K562 (cell line): ENCODE measurements at regions not wholly inside any gene's neighbourhood (a gene's known extent, or its start where the extent isn't known, plus 50 kb on each side); places are given as distances from the start of the nearest gene placed in this dataset.

Experiments
- ATAC-seq: fragments of 200-7000 bp; cut with Tn5 transposase; 3 replicates; pipeline ENCODE4 v1.9.1; 2020; ENCODE audit warnings: moderate library complexity
- BruUV-seq: library from RNA; stranded (reverse); fragments of 400-500 nt; replicated peaks from 2 replicates; lab custom pipeline; 2021; lab: Mats Ljungman, UMichigan
- CTCF ChIA-PET: fragments of 300-600 bp; formaldehyde crosslinking; extraction: SDS; loops from one replicate; lab custom pipeline; 2021; ENCODE audit warnings: low intra/inter-chr PET ratio; lab: Yijun Ruan, JAX
- POLR2A ChIA-PET: fragments of 300-600, 350-650 bp; sonication (Branson Sonifier 250); formaldehyde crosslinking; extraction: SDS; loops from one replicate; lab custom pipeline; 2021; ENCODE audit warnings: antibody characterized with exemption, inconsistent platforms; lab: Yijun Ruan, JAX
- DNase-seq, 4 experiments: peaks; one replicate each; pipeline versions ENCODE4 v3.0.0 to v3.0.0-alpha.2; 2011 to 2018; ENCODE audit warnings: low spot score in 3 of 4, mixed read lengths in 3 of 4; ENCODE audit errors: extremely low read depth in 1 of 4
- FAIRE-seq: peaks from 2 replicates; lab custom pipeline; 2011; peaks lifted over from hg19 to GRCh38; lab: Jason Lieb, UNC
- H2AFZ ChIP-seq: 2 replicates; pipeline ENCODE4 v1.6.0; 2011; ENCODE audit warnings: low read depth, low read length, control low read depth, inconsistent platforms
- H3K27ac ChIP-seq: fragments of 200-600 bp; 3 replicates; pipeline ENCODE4 v1.8.0; 2011; ENCODE audit warnings: low read depth, mild to moderate bottlenecking, control low read depth, inconsistent platforms, low read length, moderate library complexity, mixed read lengths; ENCODE audit errors: extremely low read depth
- H3K27me3 ChIP-seq, 2 experiments: fragments of 300-600 bp in 1 of 2; 2 replicates in 1 of 2; 3 replicates in 1 of 2; pipeline versions ENCODE4 v1.6.0 to v1.8.0; 2011; ENCODE audit warnings: inconsistent platforms in 2 of 2, low read length in 2 of 2, mild to moderate bottlenecking in 1 of 2, mixed read lengths in 1 of 2, moderate library complexity in 1 of 2; ENCODE audit not compliant: control insufficient read depth in 2 of 2, insufficient read depth in 2 of 2
- H3K36me3 ChIP-seq: fragments of 300-600 bp; 3 replicates; pipeline ENCODE4 v1.8.0; 2011; ENCODE audit warnings: mild to moderate bottlenecking, low read length, inconsistent platforms; ENCODE audit not compliant: control insufficient read depth, insufficient read depth
- H3K4me1 ChIP-seq, 2 experiments: fragments of 200-600 bp in 1 of 2; replicated peaks in 1 of 2; 2 replicates in 1 of 2; 3 replicates in 1 of 2; pipeline versions ENCODE4 v1.5.1 to v1.8.0; 2011; ENCODE audit warnings: inconsistent platforms in 2 of 2, low read length in 2 of 2, mild to moderate bottlenecking in 1 of 2, mixed read lengths in 1 of 2, moderate library complexity in 1 of 2; ENCODE audit not compliant: control insufficient read depth in 2 of 2, insufficient read depth in 2 of 2
- H3K4me2 ChIP-seq: 2 replicates; pipeline ENCODE4 v1.6.1; 2011; ENCODE audit warnings: low read length, control low read depth, inconsistent platforms, mixed read lengths; ENCODE audit not compliant: insufficient read depth
- H3K4me3 ChIP-seq: fragments of 200-600 bp; sonication (generic), shearing (Covaris generic); 2 replicates; pipeline ENCODE4 v1.5.1; 2016; ENCODE audit warnings: control low read depth, inconsistent platforms
- H3K79me2 ChIP-seq: fragments of 200-600 bp; 3 replicates; pipeline ENCODE4 v1.8.0; 2011; ENCODE audit warnings: low read length, inconsistent platforms; ENCODE audit not compliant: control insufficient read depth, insufficient read depth
- H3K9ac ChIP-seq, 2 experiments: 2 replicates each; pipeline versions ENCODE4 v1.6.0 to v1.6.1; 2011; ENCODE audit warnings: low read depth in 2 of 2, low read length in 2 of 2, control low read depth in 1 of 2, inconsistent platforms in 1 of 2, mild to moderate bottlenecking in 1 of 2, mixed read lengths in 1 of 2; ENCODE audit not compliant: insufficient read depth in 1 of 2
- H3K9me1 ChIP-seq: one replicate; pipeline ENCODE4 v1.6.0; 2011; ENCODE audit warnings: inconsistent platforms, mild to moderate bottlenecking, low read length, moderate library complexity; ENCODE audit not compliant: control insufficient read depth, insufficient read depth
- H3K9me3 ChIP-seq: replicated peaks from 2 replicates; pipeline ENCODE4 v1.5.1; 2011; ENCODE audit warnings: low read depth, low read length, inconsistent platforms; ENCODE audit not compliant: control insufficient read depth, insufficient read depth
- H4K20me1 ChIP-seq: replicated peaks from 2 replicates; pipeline ENCODE4 v1.6.1; 2011; ENCODE audit warnings: low read length, inconsistent platforms, mixed read lengths; ENCODE audit not compliant: control insufficient read depth, insufficient read depth
- ATF4 ChIP-seq: fragments of 450-650 bp; formaldehyde crosslinking; IDR thresholded peaks from 2 replicates; pipeline ENCODE4 v1.4.0; 2022; ENCODE audit warnings: mild to moderate bottlenecking, moderate library complexity
- GABPB1 ChIP-seq: sonication (generic); formaldehyde crosslinking; IDR thresholded peaks from 2 replicates; pipeline ENCODE4 v1.8.0; 2022; ENCODE audit warnings: mild to moderate bottlenecking, missing genetic modification reagents
- GTF2F1 ChIP-seq: IDR thresholded peaks from 2 replicates; pipeline ENCODE4 v1.6.1; 2011; ENCODE audit warnings: low read depth, low read length, improper control_type of control experiment
- HLTF ChIP-seq: fragments of 450-650 bp; IDR thresholded peaks from 2 replicates; pipeline ENCODE4 v1.6.1; 2016
- IRF2 ChIP-seq: sonication (generic); formaldehyde crosslinking; IDR thresholded peaks from 2 replicates; pipeline ENCODE4 v1.8.1; 2022; ENCODE audit warnings: mild to moderate bottlenecking, missing genetic modification reagents
- KDM1A ChIP-seq, 2 experiments: fragments of 450-650 bp; IDR thresholded peaks; 2 replicates each; pipeline ENCODE4 v1.6.1; 2016; ENCODE audit warnings: mild to moderate bottlenecking in 2 of 2
- POLR2H ChIP-seq: IDR thresholded peaks from 2 replicates; pipeline ENCODE4 v1.6.1; 2016; ENCODE audit warnings: missing genetic modification characterization, low read depth, mild to moderate bottlenecking, control low read depth, missing compliant biosample characterization, moderate library complexity
- PYGO2 ChIP-seq: fragments of 450-650 bp; IDR thresholded peaks from 2 replicates; pipeline ENCODE4 v1.6.1; 2016; ENCODE audit warnings: mild to moderate bottlenecking, missing genetic modification characterization, moderate library complexity, missing compliant biosample characterization
- SLC30A9 ChIP-seq: fragments of 250-450 bp; sonication (Bioruptor Pico); IDR thresholded peaks from 2 replicates; pipeline ENCODE4 v1.8.0; 2022; ENCODE audit warnings: mild to moderate bottlenecking, moderate library complexity
- TAF1 ChIP-seq: IDR thresholded peaks from 2 replicates; pipeline ENCODE4 v1.6.1; 2011; ENCODE audit warnings: mild to moderate bottlenecking, low read length, moderate library complexity; ENCODE audit not compliant: insufficient read depth, control insufficient read depth, severe bottlenecking; ENCODE audit errors: extremely low read depth
- XRCC4 ChIP-seq: IDR thresholded peaks from one replicate; pipeline ENCODE4 v1.6.1; 2011; ENCODE audit not compliant: insufficient read depth, insufficient read length; ENCODE audit errors: extremely low read depth
- ZNF280B ChIP-seq: fragments of 250-450 bp; sonication (Bioruptor Pico); IDR thresholded peaks from 2 replicates; pipeline ENCODE4 v1.5.1; 2021; ENCODE audit warnings: mild to moderate bottlenecking
- ZNF518B ChIP-seq: fragments of 250-450 bp; sonication (Bioruptor Pico); IDR thresholded peaks from 2 replicates; pipeline ENCODE4 v1.5.0; 2021; ENCODE audit warnings: mild to moderate bottlenecking, moderate library complexity
- ZNF639 ChIP-seq, 2 experiments: fragments of 200-800 bp in 1 of 2; sonication (Bioruptor generic) in 1 of 2; sonication (generic) in 1 of 2; formaldehyde crosslinking in 1 of 2; IDR thresholded peaks in 1 of 2; conservative IDR thresholded peaks in 1 of 2; 2 replicates each; pipeline versions ENCODE4 v1.5.0 to v1.6.1; 2016 to 2020; ENCODE audit warnings: missing compliant biosample characterization in 1 of 2, missing genetic modification characterization in 1 of 2, missing genetic modification reagents in 1 of 2
- ZNF778 ChIP-seq: fragments of 450-650 bp; formaldehyde crosslinking; IDR thresholded peaks from 2 replicates; pipeline ENCODE4 v1.4.0; 2020; ENCODE audit warnings: mild to moderate bottlenecking, moderate library complexity
- ZNF830 ChIP-seq: fragments of 250-450 bp; sonication (Bioruptor Pico); IDR thresholded peaks from 2 replicates; pipeline ENCODE4 v1.5.0; 2021; ENCODE audit warnings: mild to moderate bottlenecking
- WGBS: fragments of 100-300 bp; shearing (Covaris generic); methylation state at CpG from one replicate; pipeline ENCODE4 v1.1.6; 2016; ENCODE audit warnings: low coverage, mixed read lengths; ENCODE audit not compliant: insufficient coverage; ENCODE audit errors: missing lambda C conversion rate; 5-methylcytosine and 5-hydroxymethylcytosine counted together
- in situ Hi-C: fragments of 300-500 bp; cut with MboI; formaldehyde crosslinking; loops from 4 replicates; pipeline ENCODE4 v1.15.0; 2018; ENCODE audit warnings: inconsistent platforms, mixed read lengths
- intact Hi-C: fragments of 100-400 bp; cut with micrococcal nuclease; formaldehyde crosslinking; loops from 2 replicates; pipeline ENCODE4 v1.14.2; 2022

- Histone ChIP-seq H3K79me2 (no peaks in the 10 kb centered on the region), H3K4me3 (no peak overlapping the region), H3K4me1 (no peaks in the 10 kb centered on the region)
- CTCF ChIA-PET, result no interaction called here
- no peak for FAIRE-seq
- TF ChIP-seq SLC30A9 (CRISPR knock-in tag) (no peak), TAF1 (no peak), XRCC4 (no peak), POLR2H (tag) (no peak), PYGO2 (tag) (no peak), KDM1A (IDR thresholded peaks at IDR 0.05) (no peak), ZNF639 (CRISPR knock-in tag; conservative IDR thresholded peaks at IDR 0.05 in 1 of 2, IDR thresholded peaks at IDR 0.05 in 1 of 2) (no peak), GTF2F1 (no peak), HLTF (no peak), ZNF778 (no peak), ATF4 (no peak), IRF2 (CRISPR knock-in tag) (no peak), ZNF830 (no peak), ZNF280B (CRISPR knock-in tag) (no peak), ZNF518B (CRISPR knock-in tag) (no peak), GABPB1 (no peak)
- TF ChIP-seq, all 486 proteins: peak for 0
- no peaks in the 10 kb centered on the region for H3K9me1 ChIP-seq
- no peak overlapping the region for H3K4me2 ChIP-seq
- H3K27me3 ChIP-seq, result no peaks in the 10 kb centered on the region
- POLR2A ChIA-PET, result no interaction called here
- no TSS peak for BruUV-seq
- H3K9me3 ChIP-seq, result no peaks in the 10 kb centered on the region
- H3K36me3 ChIP-seq, result no peaks in the 10 kb centered on the region
- 1% methylated on average over 6 of the region's 8 CpGs for WGBS
- ATAC-seq (no peak), DNase-seq (no peak)
- no peak overlapping the region for H3K9ac ChIP-seq
- H3K27ac ChIP-seq, result no peak overlapping the region
- in situ Hi-C loops, result no loop called here
- intact Hi-C loops, result no loop called here
- no peak overlapping the region for H2AFZ ChIP-seq
- H4K20me1 ChIP-seq, result no peaks in the 10 kb centered on the region
Observed at GRCh38 chr9:8244505-8245092, 445.0 kb upstream of the DMAC1 start.
